ENCODE measurements at regions not wholly inside any gene's neighbourhood (a gene's known extent, or its start where the extent isn't known, plus 50 kb on each side); places are given as distances from the start of the nearest gene placed in this dataset.

DNA sequence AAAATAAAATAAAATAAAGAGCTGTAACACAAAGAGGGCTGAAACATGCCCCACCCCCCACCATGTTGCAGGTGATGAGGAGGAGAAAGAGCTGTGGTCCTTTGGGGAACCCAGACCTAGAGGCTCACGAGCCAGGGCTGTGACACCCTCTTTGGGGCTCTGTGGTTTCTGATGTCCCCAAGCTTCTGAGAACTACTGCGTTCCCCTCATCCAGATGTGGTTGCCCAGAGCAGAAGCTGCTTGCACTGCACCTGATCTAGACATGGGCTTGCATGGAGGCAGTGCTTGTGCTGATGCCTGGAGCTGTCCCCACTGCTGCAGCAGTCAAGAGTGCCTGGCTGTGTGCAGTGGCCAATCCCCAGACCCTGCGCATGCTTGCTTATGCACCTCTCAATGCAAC lies 687.9 kb upstream of the ACVR2A start:
- TF ChIP-seq, protein P1, sequence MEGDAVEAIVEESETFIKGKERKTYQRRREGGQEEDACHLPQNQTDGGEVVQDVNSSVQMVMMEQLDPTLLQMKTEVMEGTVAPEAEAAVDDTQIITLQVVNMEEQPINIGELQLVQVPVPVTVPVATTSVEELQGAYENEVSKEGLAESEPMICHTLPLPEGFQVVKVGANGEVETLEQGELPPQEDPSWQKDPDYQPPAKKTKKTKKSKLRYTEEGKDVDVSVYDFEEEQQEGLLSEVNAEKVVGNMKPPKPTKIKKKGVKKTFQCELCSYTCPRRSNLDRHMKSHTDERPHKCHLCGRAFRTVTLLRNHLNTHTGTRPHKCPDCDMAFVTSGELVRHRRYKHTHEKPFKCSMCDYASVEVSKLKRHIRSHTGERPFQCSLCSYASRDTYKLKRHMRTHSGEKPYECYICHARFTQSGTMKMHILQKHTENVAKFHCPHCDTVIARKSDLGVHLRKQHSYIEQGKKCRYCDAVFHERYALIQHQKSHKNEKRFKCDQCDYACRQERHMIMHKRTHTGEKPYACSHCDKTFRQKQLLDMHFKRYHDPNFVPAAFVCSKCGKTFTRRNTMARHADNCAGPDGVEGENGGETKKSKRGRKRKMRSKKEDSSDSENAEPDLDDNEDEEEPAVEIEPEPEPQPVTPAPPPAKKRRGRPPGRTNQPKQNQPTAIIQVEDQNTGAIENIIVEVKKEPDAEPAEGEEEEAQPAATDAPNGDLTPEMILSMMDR (IDR thresholded peaks at IDR 0.05), result no peak
- TF ChIP-seq POLR2A (IDR thresholded peaks at IDR 0.05) (no peak), POLR2AphosphoS5 (IDR thresholded peaks at IDR 0.05) (no peak), EP300 (IDR thresholded peaks at IDR 0.05) (no peak)

Data from sigmoid colon (tissue), 4 donors.